HEK293 (cell line): ENCODE measurements at regions not wholly inside any gene's neighbourhood (a gene's known extent, or its start where the extent isn't known, plus 50 kb on each side); places are given as distances from the start of the nearest gene placed in this dataset.

ENCODE experiments used
- BCL11B ChIP-seq: fragments of 450-650 bp; formaldehyde crosslinking; IDR thresholded peaks from 2 replicates; pipeline ENCODE4 v1.5.1; 2016; ENCODE audit warnings: low read depth, missing biosample characterization, missing genetic modification characterization
- CTCF ChIP-seq: fragments of 450-650 bp; formaldehyde crosslinking; IDR thresholded peaks from 2 replicates; pipeline ENCODE4 v1.5.1; 2016; ENCODE audit warnings: missing biosample characterization, missing genetic modification characterization
- SP3 ChIP-seq: fragments of 450-650 bp; formaldehyde crosslinking; IDR thresholded peaks from 2 replicates; pipeline ENCODE4 v1.5.1; 2016; ENCODE audit warnings: missing biosample characterization, missing genetic modification characterization
- TRIM28 ChIP-seq: IDR thresholded peaks from 2 replicates; pipeline ENCODE4 v1.6.1; 2011; ENCODE audit warnings: low read length, control low read depth, borderline replicate concordance
- ZNF121 ChIP-seq: fragments of 450-650 bp; formaldehyde crosslinking; IDR thresholded peaks from 2 replicates; pipeline ENCODE4 v1.5.1; 2016; ENCODE audit warnings: missing biosample characterization, missing genetic modification characterization
- ZNF157 ChIP-seq: fragments of 450-650 bp; formaldehyde crosslinking; IDR thresholded peaks from 2 replicates; pipeline ENCODE4 v1.5.1; 2016; ENCODE audit warnings: missing biosample characterization, missing genetic modification characterization
- ZNF26 ChIP-seq: fragments of 450-650 bp; formaldehyde crosslinking; IDR thresholded peaks from 2 replicates; pipeline ENCODE4 v1.5.1; 2016; ENCODE audit warnings: missing biosample characterization, missing genetic modification characterization
- ZNF398 ChIP-seq: fragments of 450-650 bp; formaldehyde crosslinking; IDR thresholded peaks from 2 replicates; pipeline ENCODE4 v1.5.1; 2017; ENCODE audit warnings: missing biosample characterization, missing genetic modification characterization
- ZNF530 ChIP-seq: fragments of 450-650 bp; formaldehyde crosslinking; IDR thresholded peaks from 2 replicates; pipeline ENCODE4 v1.5.1; 2016; ENCODE audit warnings: low read depth, missing biosample characterization, missing genetic modification characterization
- ZNF76 ChIP-seq: fragments of 450-650 bp; formaldehyde crosslinking; IDR thresholded peaks from 2 replicates; pipeline ENCODE4; 2016; ENCODE audit warnings: low read depth, missing biosample characterization, missing genetic modification characterization, borderline replicate concordance
- ZNF792 ChIP-seq: fragments of 450-650 bp; formaldehyde crosslinking; IDR thresholded peaks from 2 replicates; pipeline ENCODE4 v1.5.1; 2016; ENCODE audit warnings: missing biosample characterization, missing genetic modification characterization

GRCh38 chr4:123562994-123563750 is 166.6 kb downstream of the SPRY1 start:
- TF ChIP-seq CTCF (tag by site-specific recombination) (no peak), ZNF157 (no peak), ZNF530 (tag by site-specific recombination) (no peak), ZNF76 (no peak), ZNF121 (tag by site-specific recombination) (no peak), ZNF398 (tag by site-specific recombination) (no peak), ZNF26 (tag by site-specific recombination) (no peak), ZNF792 (no peak), BCL11B (no peak), SP3 (tag by site-specific recombination) (no peak), TRIM28 (no peak)
